CD4-positive, alpha-beta T cell (primary cell): ENCODE measurements at regions not wholly inside any gene's neighbourhood (a gene's known extent, or its start where the extent isn't known, plus 50 kb on each side); places are given as distances from the start of the nearest gene placed in this dataset.

Experiments used
- ATAC-seq: fragments of 200-7000 bp; cut with Tn5 transposase; one replicate; pipeline ENCODE4 v1.10.0; 2022; ENCODE audit warnings: mild to moderate bottlenecking; ENCODE audit not compliant: poor library complexity
- CTCF ChIA-PET: fragments of 350-600 bp; sonication (Branson Sonifier 250); formaldehyde crosslinking; loops from one replicate; lab custom pipeline; 2021; ENCODE audit warnings: antibody characterized with exemption, inconsistent platforms; lab: Charles Lee
- POLR2A ChIA-PET: fragments of 350-600 bp; sonication (Branson Sonifier 250); formaldehyde crosslinking; loops from one replicate; lab custom pipeline; 2021; ENCODE audit warnings: antibody characterized with exemption, inconsistent platforms; lab: Charles Lee
- DNase-seq, 14 experiments: peaks; one replicate each; pipeline ENCODE4 v3.0.0-alpha.2; 2013 to 2020; ENCODE audit warnings: mixed read lengths in 2 of 14
- H3K27ac ChIP-seq, 2 donors: one replicate each; pipeline versions ENCODE4 v1.5.1 to v1.7.0; 2013; ENCODE audit warnings: low read length in 2 of 2, low read depth in 1 of 2, mild to moderate bottlenecking in 1 of 2
- H3K27me3 ChIP-seq, 2 experiments: 1 replicate in 1 of 2; 2 replicates in 1 of 2; pipeline versions ENCODE4 v1.6.1 to v1.7.0; 2013; ENCODE audit warnings: low read length in 2 of 2, control low read depth in 1 of 2, mild to moderate bottlenecking in 1 of 2, moderate library complexity in 1 of 2; ENCODE audit not compliant: insufficient read depth in 2 of 2, control insufficient read depth in 1 of 2
- H3K36me3 ChIP-seq: one replicate; pipeline ENCODE4 v1.6.1; 2013; ENCODE audit warnings: low read length, control low read depth; ENCODE audit not compliant: insufficient read depth
- H3K4me1 ChIP-seq: one replicate; pipeline ENCODE4 v1.6.1; 2013; ENCODE audit warnings: low read length, control low read depth; ENCODE audit not compliant: insufficient read depth
- H3K4me3 ChIP-seq: one replicate; pipeline ENCODE4 v1.5.1; 2013; ENCODE audit warnings: mild to moderate bottlenecking, low read length, moderate library complexity
- H3K9me3 ChIP-seq, 2 experiments: 1 replicate in 1 of 2; 2 replicates in 1 of 2; pipeline versions ENCODE4 v1.6.1 to v1.7.0; 2013; ENCODE audit warnings: low read length in 2 of 2, mild to moderate bottlenecking in 2 of 2, control low read depth in 1 of 2, moderate library complexity in 1 of 2; ENCODE audit not compliant: control insufficient read depth in 1 of 2, insufficient read depth in 1 of 2
- H3K27ac Mint-ChIP-seq: one replicate; pipeline ENCODE4 v1.8.0; 2020; ENCODE audit warnings: mixed read lengths
- H3K27me3 Mint-ChIP-seq: one replicate; pipeline ENCODE4 v1.8.0; 2021; ENCODE audit warnings: mixed read lengths
- H3K36me3 Mint-ChIP-seq: one replicate; pipeline ENCODE4 v1.8.0; 2021; ENCODE audit warnings: low read depth, mixed read lengths
- H3K4me1 Mint-ChIP-seq: one replicate; pipeline ENCODE4 v1.8.0; 2021; ENCODE audit warnings: low read depth, mixed read lengths
- H3K4me3 Mint-ChIP-seq: one replicate; pipeline ENCODE4 v1.8.0; 2020; ENCODE audit warnings: mild to moderate bottlenecking, mixed read lengths
- H3K9me3 Mint-ChIP-seq: one replicate; pipeline ENCODE4 v1.8.0; 2020; ENCODE audit warnings: mixed read lengths
- CTCF ChIP-seq: fragments of 200-600 bp; IDR thresholded peaks from one replicate; pipeline ENCODE4 v1.8.0; 2022; ENCODE audit warnings: antibody characterized with exemption, mild to moderate bottlenecking
- intact Hi-C, 2 experiments: fragments of 100-400 bp; cut with DNase I in 1 of 2; cut with micrococcal nuclease in 1 of 2; formaldehyde crosslinking; loops; one replicate each; pipeline versions ENCODE4 v1.15.1 to v1.9.0; 2023 to 2025; cut with DNase I, micrococcal nuclease

- CTCF ChIA-PET = no interaction called here
- H3K4me1 ChIP-seq = no peaks in the 10 kb centered on the region
- POLR2A ChIA-PET = no interaction called here
- H3K4me3 Mint-ChIP-seq = no peak overlapping the region
- no peak overlapping the region for H3K27ac Mint-ChIP-seq
- no peaks in the 10 kb centered on the region for H3K4me1 Mint-ChIP-seq
- H3K27me3 ChIP-seq = no peaks in the 10 kb centered on the region
- H3K27ac ChIP-seq = no peak overlapping the region
- DNase-seq (no peak), ATAC-seq (no peak)
- TF ChIP-seq CTCF = no peak
- no peaks in the 10 kb centered on the region for H3K36me3 ChIP-seq
- no peaks in the 10 kb centered on the region for H3K9me3 Mint-ChIP-seq
- H3K36me3 Mint-ChIP-seq = no peaks in the 10 kb centered on the region
- intact Hi-C loops = no loop called here
- H3K4me3 ChIP-seq = no peak overlapping the region
- peaks cover 4% of the 10 kb centered on the region for H3K27me3 Mint-ChIP-seq
- no peaks in the 10 kb centered on the region for H3K9me3 ChIP-seq
These were observed 1261.9 kb upstream of the CITED2 start for GRCh38 chr6:140636271-140636907.

GRCh38 chr6:140627002-140627401 is 1252.6 kb upstream of the CITED2 start:
- Mint-ChIP-seq H3K36me3 (no peaks in the 10 kb centered on the region), H3K27me3 (no peaks in the 10 kb centered on the region), H3K4me1 (no peaks in the 10 kb centered on the region), H3K4me3 (no peak overlapping the region), H3K27ac (no peak overlapping the region), H3K9me3 (peaks cover 6% of the 10 kb centered on the region)
- no peak for TF ChIP-seq CTCF
- POLR2A ChIA-PET = no interaction called here
- H3K4me3 ChIP-seq = no peak overlapping the region
- intact Hi-C loops = no loop called here
- no peaks in the 10 kb centered on the region for H3K4me1 ChIP-seq
- H3K9me3 ChIP-seq = no peaks in the 10 kb centered on the region
- H3K27me3 ChIP-seq = no peaks in the 10 kb centered on the region
- DNase-seq (no peak), ATAC-seq (no peak)
- no peak overlapping the region for H3K27ac ChIP-seq
- H3K36me3 ChIP-seq = no peaks in the 10 kb centered on the region
- CTCF ChIA-PET = no interaction called here

GRCh38 chr6:140623498-140623897 is 1249.0 kb upstream of the CITED2 start:
- H3K9me3 ChIP-seq = no peaks in the 10 kb centered on the region
- peaks cover 6% of the 10 kb centered on the region for H3K9me3 Mint-ChIP-seq
- no peak overlapping the region for H3K4me3 ChIP-seq
- intact Hi-C loops = no loop called here
- no peak overlapping the region for H3K27ac ChIP-seq
- H3K27me3 ChIP-seq = no peaks in the 10 kb centered on the region
- DNase-seq = no peak
- ChIA-PET CTCF (interaction anchor here (0.7 kb wide), 1 partner anchor 839 kb away, joined by 3 read pairs; no protein-coding TSS in a partner anchor), POLR2A (no interaction called here)
- no peaks in the 10 kb centered on the region for H3K4me1 Mint-ChIP-seq
- no peaks in the 10 kb centered on the region for H3K36me3 Mint-ChIP-seq
- TF ChIP-seq CTCF = no peak
- H3K4me1 ChIP-seq = no peaks in the 10 kb centered on the region
- no peak overlapping the region for H3K27ac Mint-ChIP-seq
- no peak overlapping the region for H3K4me3 Mint-ChIP-seq
- no peaks in the 10 kb centered on the region for H3K36me3 ChIP-seq
- no peak for ATAC-seq
- peaks cover 6% of the 10 kb centered on the region for H3K27me3 Mint-ChIP-seq
